ENCODE measurements at regions not wholly inside any gene's neighbourhood (a gene's known extent, or its start where the extent isn't known, plus 50 kb on each side); places are given as distances from the start of the nearest gene placed in this dataset.

DNA sequence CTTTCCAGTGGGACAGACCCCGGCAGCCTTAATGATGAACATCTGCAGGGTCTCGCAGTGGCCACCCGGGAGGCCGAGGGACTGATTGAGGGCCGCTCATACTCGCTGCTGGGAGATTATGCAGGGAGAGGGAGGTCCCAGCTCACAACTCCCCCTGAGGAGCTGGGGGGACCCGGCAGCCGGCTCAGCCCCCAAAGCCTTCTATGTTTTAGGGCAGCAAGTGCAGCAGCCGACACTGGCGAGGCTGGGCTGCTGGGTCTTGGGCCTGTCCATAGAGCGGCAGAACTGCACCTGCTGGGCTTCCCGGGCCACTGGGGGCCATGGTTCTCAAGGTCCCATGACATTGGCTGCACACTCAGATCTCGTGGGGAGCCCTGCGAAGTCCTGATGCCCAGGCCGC, 110.7 kb downstream of the RFLNA start:
- Histone ChIP-seq H3K36me3 (peaks cover 26 to 36% of the 10 kb centered on the region in 2 donors), H3K4me1 (peaks cover 15 to 27% of the 10 kb centered on the region in 2 donors), H3K27ac (no peak overlapping the region), H3K9me3 (no peaks in the 10 kb centered on the region), H3K27me3 (no peaks in the 10 kb centered on the region), H3K4me3 (no peak overlapping the region)
- intact Hi-C loops (cut with DNase I) = no loop called here
- TF ChIP-seq, protein P1, sequence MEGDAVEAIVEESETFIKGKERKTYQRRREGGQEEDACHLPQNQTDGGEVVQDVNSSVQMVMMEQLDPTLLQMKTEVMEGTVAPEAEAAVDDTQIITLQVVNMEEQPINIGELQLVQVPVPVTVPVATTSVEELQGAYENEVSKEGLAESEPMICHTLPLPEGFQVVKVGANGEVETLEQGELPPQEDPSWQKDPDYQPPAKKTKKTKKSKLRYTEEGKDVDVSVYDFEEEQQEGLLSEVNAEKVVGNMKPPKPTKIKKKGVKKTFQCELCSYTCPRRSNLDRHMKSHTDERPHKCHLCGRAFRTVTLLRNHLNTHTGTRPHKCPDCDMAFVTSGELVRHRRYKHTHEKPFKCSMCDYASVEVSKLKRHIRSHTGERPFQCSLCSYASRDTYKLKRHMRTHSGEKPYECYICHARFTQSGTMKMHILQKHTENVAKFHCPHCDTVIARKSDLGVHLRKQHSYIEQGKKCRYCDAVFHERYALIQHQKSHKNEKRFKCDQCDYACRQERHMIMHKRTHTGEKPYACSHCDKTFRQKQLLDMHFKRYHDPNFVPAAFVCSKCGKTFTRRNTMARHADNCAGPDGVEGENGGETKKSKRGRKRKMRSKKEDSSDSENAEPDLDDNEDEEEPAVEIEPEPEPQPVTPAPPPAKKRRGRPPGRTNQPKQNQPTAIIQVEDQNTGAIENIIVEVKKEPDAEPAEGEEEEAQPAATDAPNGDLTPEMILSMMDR (IDR thresholded peaks at IDR 0.05) = no peak
- DNase-seq (ENCODE audit: low spot score in 2 of 2) = no peak

DNA sequence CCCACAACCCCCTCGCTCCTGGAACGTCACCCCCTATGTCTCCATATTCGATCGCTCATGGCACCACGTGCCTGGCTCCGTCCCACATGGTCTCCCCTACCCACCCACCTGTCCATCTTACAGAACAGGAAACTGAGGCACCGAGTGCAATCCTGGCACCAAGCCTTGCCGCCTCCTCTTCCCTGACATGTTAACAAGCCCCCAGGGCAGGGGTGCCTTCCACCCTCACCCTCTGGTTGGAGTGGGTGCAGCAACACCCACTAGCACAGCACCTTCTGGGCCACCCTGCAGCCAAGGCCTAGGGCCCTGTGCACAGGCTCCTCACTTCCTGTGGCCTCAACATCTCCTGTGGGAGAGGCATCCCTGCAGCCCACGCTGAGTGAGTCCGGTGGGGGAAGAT, 110.3 kb downstream of the RFLNA start:
- DNase-seq (ENCODE audit: low spot score in 2 of 2) = no peak
- intact Hi-C loops (cut with DNase I) = no loop called here
- Histone ChIP-seq H3K36me3 (peaks cover 30 to 41% of the 10 kb centered on the region in 2 donors), H3K4me1 (peaks cover 15 to 23% of the 10 kb centered on the region in 2 donors), H3K9me3 (no peaks in the 10 kb centered on the region), H3K4me3 (no peak overlapping the region), H3K27ac (no peak overlapping the region), H3K27me3 (no peaks in the 10 kb centered on the region)
- TF ChIP-seq, protein P1 (IDR thresholded peaks at IDR 0.05) = no peak

DNA sequence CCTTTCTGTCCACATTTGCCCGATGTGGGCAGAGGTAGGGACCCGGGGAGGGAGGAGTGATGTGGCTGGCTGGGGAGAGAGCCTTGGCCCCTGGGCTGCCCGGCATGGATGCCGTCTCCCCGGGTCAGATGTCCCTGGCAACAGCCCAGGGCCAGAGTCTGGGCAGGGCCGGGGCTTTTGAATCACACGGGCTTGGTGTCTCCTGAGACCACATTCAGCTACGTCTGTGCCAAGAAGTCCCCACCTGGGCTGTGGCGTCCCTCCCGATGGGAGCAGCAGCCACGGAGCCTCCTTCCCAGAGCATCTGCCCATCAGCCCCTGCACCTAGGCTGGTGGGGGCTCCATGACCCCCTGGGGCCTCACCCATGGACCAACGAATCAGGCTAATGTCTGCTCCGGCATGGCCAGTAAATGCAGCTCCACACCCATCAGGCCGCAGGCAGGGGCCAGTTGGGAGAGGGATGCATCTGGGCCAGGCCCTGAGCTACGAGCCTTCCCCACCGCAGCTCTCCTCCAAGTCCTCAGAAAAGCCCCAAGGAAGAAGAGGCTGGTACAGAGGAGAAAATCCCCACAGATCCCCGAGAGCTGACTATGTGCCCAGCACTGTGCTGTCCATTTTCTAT, 109.4 kb downstream of the RFLNA start:
- Histone ChIP-seq H3K36me3 (peaks cover 29 to 42% of the 10 kb centered on the region in 2 donors), H3K27me3 (no peaks in the 10 kb centered on the region), H3K4me1 (peaks cover 15 to 28% of the 10 kb centered on the region in 2 donors), H3K27ac (peak overlapping the region; percentile 39 to 41), H3K4me3 (no peak overlapping the region), H3K9me3 (no peaks in the 10 kb centered on the region)
- intact Hi-C loops (cut with DNase I) = no loop called here
- TF ChIP-seq, protein P1 (IDR thresholded peaks at IDR 0.05) = no peak
- DNase-seq (ENCODE audit: low spot score in 2 of 2) = no peak

DNA sequence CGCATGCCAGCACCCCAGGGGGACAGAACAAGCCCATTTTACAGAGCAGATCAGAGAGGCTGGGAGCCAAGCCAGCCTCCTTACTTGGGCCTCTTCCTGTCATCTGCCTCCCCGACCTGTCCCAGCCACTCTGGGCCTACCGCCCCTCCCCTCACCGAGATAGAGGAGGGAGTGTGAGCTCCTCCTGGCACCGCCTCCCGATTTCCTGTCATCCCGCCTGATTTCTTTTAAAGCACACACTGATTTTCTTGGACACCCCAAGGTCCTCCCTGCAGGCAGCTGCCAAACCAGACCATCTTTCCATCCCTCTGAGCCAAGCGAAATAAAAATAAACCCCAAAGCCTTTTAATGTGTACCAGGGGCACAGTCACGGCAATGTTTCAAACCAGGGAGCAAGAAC, 108.4 kb downstream of the RFLNA start:
- Histone ChIP-seq H3K27ac (peak overlapping the region; percentile 39 to 41), H3K4me1 (peaks cover 15 to 38% of the 10 kb centered on the region in 2 donors), H3K4me3 (no peak overlapping the region), H3K9me3 (no peaks in the 10 kb centered on the region), H3K27me3 (no peaks in the 10 kb centered on the region), H3K36me3 (peaks cover 28 to 41% of the 10 kb centered on the region in 2 donors)
- intact Hi-C loops (cut with DNase I) = no loop called here
- DNase-seq (ENCODE audit: low spot score in 2 of 2) = no peak
- TF ChIP-seq, protein P1 (IDR thresholded peaks at IDR 0.05) = no peak

DNA sequence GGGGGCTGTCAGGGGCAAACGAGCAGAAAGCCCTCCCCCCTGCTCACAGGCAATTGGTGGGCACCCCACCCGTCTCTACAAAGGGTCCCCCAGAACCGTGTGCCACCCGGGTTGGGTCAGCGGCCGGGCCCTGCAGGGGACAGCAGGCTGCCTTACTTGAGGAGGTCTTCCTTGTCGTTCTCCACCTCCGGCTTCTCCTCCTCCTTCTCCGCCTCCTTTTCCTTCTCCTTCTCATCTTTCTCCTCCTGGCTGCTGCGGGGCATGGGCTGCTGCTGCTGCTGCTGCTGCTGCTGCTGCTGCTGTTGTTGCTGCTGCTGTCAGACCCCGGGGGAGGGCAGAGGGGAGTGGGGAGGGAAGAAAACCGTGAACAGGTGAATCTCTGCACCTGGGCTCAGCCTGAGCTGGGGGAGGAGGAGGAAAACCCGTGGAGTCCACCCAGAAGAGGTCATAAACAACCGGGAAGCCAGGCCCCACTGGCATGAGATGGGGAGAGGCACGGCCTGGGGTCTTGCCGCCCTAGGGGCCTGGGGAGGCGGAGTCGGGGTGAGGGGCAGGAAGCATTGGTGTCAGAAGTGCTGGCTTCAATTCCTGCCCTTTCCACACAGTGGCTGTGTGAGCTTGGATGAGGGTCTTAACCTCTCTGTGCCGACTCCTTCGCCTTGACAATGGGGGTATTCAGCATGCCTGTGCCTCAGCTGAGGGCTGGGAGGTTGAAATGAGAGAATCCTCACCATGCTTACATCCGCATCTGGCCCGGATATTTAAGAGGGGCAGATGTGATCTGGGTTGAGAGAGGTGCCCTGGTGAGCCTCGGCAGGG, 107.6 kb downstream of the RFLNA start:
- TF ChIP-seq, protein P1 (IDR thresholded peaks at IDR 0.05) = no peak
- intact Hi-C loops (cut with DNase I) = no loop called here
- H3K36me3 ChIP-seq = peaks cover 32 to 46% of the 10 kb centered on the region in 2 donors
- no peak for DNase-seq (ENCODE audit: low spot score in 2 of 2)
- H3K4me1 ChIP-seq = peaks cover 15 to 46% of the 10 kb centered on the region in 2 donors
- H3K9me3 ChIP-seq = no peaks in the 10 kb centered on the region
- H3K27me3 ChIP-seq = no peaks in the 10 kb centered on the region
- peak overlapping the region; percentile 39 to 41 for H3K27ac ChIP-seq
- H3K4me3 ChIP-seq = no peak overlapping the region
